Endothelial cell of umbilical vein (primary cell): ENCODE measurements at regions not wholly inside any gene's neighbourhood (a gene's known extent, or its start where the extent isn't known, plus 50 kb on each side); places are given as distances from the start of the nearest gene placed in this dataset.

Source experiments
- BruUV-seq: library from RNA; stranded (reverse); fragments of 400-500 nt; replicated peaks from 2 replicates; lab custom pipeline; 2021; lab: Mats Ljungman, UMichigan
- CTCF ChIA-PET: fragments of 300-600, 350-600 bp; sonication (Branson Sonifier 250); formaldehyde crosslinking; loops from one replicate; lab custom pipeline; 2021; ENCODE audit warnings: antibody characterized with exemption, inconsistent platforms; lab: Charles Lee
- POLR2A ChIA-PET: fragments of 300-600, 350-600 bp; sonication (Branson Sonifier 250); formaldehyde crosslinking; loops from one replicate; lab custom pipeline; 2021; ENCODE audit warnings: antibody characterized with exemption, inconsistent platforms; lab: Charles Lee
- DNase-seq: peaks from one replicate; pipeline ENCODE4 v3.0.0-alpha.2; 2011; ENCODE audit warnings: low read depth, low spot score
- FAIRE-seq: peaks from 2 replicates; lab custom pipeline; 2011; peaks lifted over from hg19 to GRCh38; lab: Jason Lieb, UNC
- H2AFZ ChIP-seq: 2 replicates; pipeline ENCODE4 v1.6.0; 2012; ENCODE audit warnings: low read depth, low read length, control low read depth, inconsistent platforms
- H3K27ac ChIP-seq: 2 replicates; pipeline ENCODE4 v1.5.1; 2011; ENCODE audit warnings: low read depth, mild to moderate bottlenecking, control low read depth, low read length, moderate library complexity; ENCODE audit not compliant: insufficient read depth
- H3K27me3 ChIP-seq, 2 experiments: 2 replicates each; pipeline versions ENCODE4 v1.6.0 to v1.6.1; 2011; ENCODE audit warnings: low read length in 2 of 2, mixed read lengths in 1 of 2; ENCODE audit not compliant: control insufficient read depth in 2 of 2, insufficient read depth in 2 of 2
- H3K36me3 ChIP-seq, 2 experiments: 2 replicates in 1 of 2; 3 replicates in 1 of 2; pipeline ENCODE4 v1.5.1; 2011; ENCODE audit warnings: low read length in 2 of 2, mild to moderate bottlenecking in 1 of 2, moderate library complexity in 1 of 2; ENCODE audit not compliant: control insufficient read depth in 2 of 2, insufficient read depth in 2 of 2; ENCODE audit errors: extremely low read depth in 1 of 2
- H3K4me1 ChIP-seq: 3 replicates; pipeline ENCODE4 v1.5.1; 2011; ENCODE audit warnings: mild to moderate bottlenecking, low read length; ENCODE audit not compliant: control insufficient read depth, insufficient read depth; ENCODE audit errors: extremely low read depth
- H3K4me2 ChIP-seq: 2 replicates; pipeline ENCODE4 v1.6.1; 2011; ENCODE audit warnings: low read length, control low read depth, mixed read lengths; ENCODE audit not compliant: insufficient read depth
- H3K4me3 ChIP-seq, 3 experiments: fragments of 200-600 bp in 1 of 3; sonication (generic), shearing (Covaris generic) in 1 of 3; replicated peaks in 1 of 3; 2 replicates each; pipeline ENCODE4 v1.5.1; 2011 to 2016; ENCODE audit warnings: control low read depth in 3 of 3, low read length in 3 of 3, mild to moderate bottlenecking in 2 of 3, inconsistent platforms in 1 of 3, low read depth in 1 of 3, moderate library complexity in 1 of 3; ENCODE audit not compliant: insufficient read depth in 1 of 3
- H3K79me2 ChIP-seq: 2 replicates; pipeline ENCODE4 v1.6.0; 2012; ENCODE audit warnings: low read length, inconsistent platforms; ENCODE audit not compliant: control insufficient read depth, insufficient read depth
- H3K9ac ChIP-seq: replicated peaks from 2 replicates; pipeline ENCODE3; 2011; ENCODE audit warnings: low read length, control low read depth; ENCODE audit not compliant: insufficient read depth; ENCODE audit errors: extremely low read depth
- H3K9me1 ChIP-seq: replicated peaks from 3 replicates; pipeline ENCODE4 v1.6.0; 2011; ENCODE audit warnings: mild to moderate bottlenecking, low read length; ENCODE audit not compliant: control insufficient read depth, insufficient read depth; ENCODE audit errors: extremely low read depth
- H3K9me3 ChIP-seq: replicated peaks from 2 replicates; pipeline ENCODE4 v1.5.1; 2012; ENCODE audit warnings: low read length, inconsistent platforms; ENCODE audit not compliant: control insufficient read depth, insufficient read depth
- H4K20me1 ChIP-seq: replicated peaks from 2 replicates; pipeline ENCODE3; 2011; ENCODE audit warnings: mild to moderate bottlenecking, low read length; ENCODE audit not compliant: control insufficient read depth, insufficient read depth; ENCODE audit errors: extremely low read depth
- CTCF ChIP-seq, 2 donors: IDR thresholded peaks; 1 replicate in 1 of 2; 2 replicates in 1 of 2; pipeline ENCODE4 v1.5.1; 2011; ENCODE audit warnings: low read length in 2 of 2, mild to moderate bottlenecking in 2 of 2, moderate library complexity in 2 of 2, control low read depth in 1 of 2, inconsistent platforms in 1 of 2, low read depth in 1 of 2; ENCODE audit not compliant: insufficient read depth in 1 of 2; ENCODE audit errors: extremely low read depth in 1 of 2
- EZH2 ChIP-seq: IDR thresholded peaks from 2 replicates; pipeline ENCODE4 v1.6.1; 2012; ENCODE audit warnings: borderline replicate concordance, low read depth, mild to moderate bottlenecking, moderate library complexity, low read length, inconsistent platforms; ENCODE audit not compliant: severe bottlenecking
- FOS ChIP-seq: IDR thresholded peaks from 2 replicates; pipeline ENCODE4 v1.6.1; 2011; ENCODE audit warnings: mild to moderate bottlenecking, low read length, moderate library complexity, borderline replicate concordance; ENCODE audit not compliant: insufficient read depth
- GATA2 ChIP-seq: IDR thresholded peaks from 2 replicates; pipeline ENCODE4 v1.7.0; 2011; ENCODE audit warnings: low read depth, mild to moderate bottlenecking, moderate library complexity, mixed read lengths, low read length; ENCODE audit not compliant: insufficient read length, insufficient read depth
- JUN ChIP-seq: IDR thresholded peaks from 2 replicates; pipeline ENCODE4 v1.6.1; 2011; ENCODE audit warnings: borderline replicate concordance, low read depth; ENCODE audit not compliant: insufficient read length, insufficient read depth
- MAX ChIP-seq: IDR thresholded peaks from 2 replicates; pipeline ENCODE4 v1.6.1; 2011; ENCODE audit not compliant: insufficient read depth, insufficient read length
- MYC ChIP-seq: IDR thresholded peaks from one replicate; pipeline ENCODE4 v1.6.1; 2011; ENCODE audit warnings: mild to moderate bottlenecking, low read depth, low read length
- POLR2A ChIP-seq: IDR thresholded peaks from 2 replicates; pipeline ENCODE4 v1.6.1; 2012; ENCODE audit warnings: low read depth, mild to moderate bottlenecking, control low read depth, low read length
- POLR2AphosphoS5 ChIP-seq: IDR thresholded peaks from 2 replicates; pipeline ENCODE4 v1.6.1; 2012; ENCODE audit warnings: low read depth, mild to moderate bottlenecking, control low read depth, low read length, moderate library complexity; ENCODE audit not compliant: insufficient read depth
- dilution Hi-C: fragments of 300-500 bp; cut with MboI; formaldehyde crosslinking; loops from one replicate; pipeline ENCODE4 v1.15.0; 2019; ENCODE audit warnings: low sequenced_read_pairs; ENCODE audit not compliant: extremely low pct_ligation_motif_present
- intact Hi-C: fragments of 100-400 bp; cut with micrococcal nuclease; formaldehyde crosslinking; loops from one replicate; pipeline ENCODE4 v1.10.0; 2022

GRCh38 chr10:64867501-64867962 lies 1346.3 kb downstream of the REEP3 start:
- H3K79me2 ChIP-seq, result no peaks in the 10 kb centered on the region
- no peaks in the 10 kb centered on the region for H3K27me3 ChIP-seq
- dilution Hi-C loops, result no loop called here
- intact Hi-C loops, result no loop called here
- POLR2A ChIA-PET, result no interaction called here
- peak overlapping the region; percentile 86 for H2AFZ ChIP-seq
- peaks cover 20% of the 10 kb centered on the region for H3K4me1 ChIP-seq
- H3K27ac ChIP-seq, result no peak overlapping the region
- no peak for FAIRE-seq
- no peaks in the 10 kb centered on the region for H3K36me3 ChIP-seq
- H3K9me1 ChIP-seq, result no peaks in the 10 kb centered on the region
- no peak overlapping the region for H3K9ac ChIP-seq
- H3K4me3 ChIP-seq, result no peak overlapping the region
- TF ChIP-seq MAX, result peak; percentile 11
- no peak for TF ChIP-seq POLR2AphosphoS5
- DNase-seq, result peak; percentile 87
- H3K9me3 ChIP-seq, result no peaks in the 10 kb centered on the region
- CTCF ChIA-PET, result no interaction called here
- no peak overlapping the region for H3K4me2 ChIP-seq
- BruUV-seq, result no TSS peak
- no peaks in the 10 kb centered on the region for H4K20me1 ChIP-seq

- intact Hi-C loops, result loop anchor here (2.0 to 10.0 kb wide), 2 partner anchors 138 to 468 kb away; no protein-coding TSS in a partner anchor
- Histone ChIP-seq H3K4me2 (peak overlapping the region; percentile 66), H3K36me3 (no peaks in the 10 kb centered on the region), H3K27ac (peak overlapping the region; percentile 69), H3K9me1 (no peaks in the 10 kb centered on the region), H3K9ac (peak overlapping the region; percentile 43), H3K79me2 (no peaks in the 10 kb centered on the region), H3K27me3 (no peaks in the 10 kb centered on the region), H3K4me3 (peak overlapping the region in 1 of 3 experiments; percentile 16), H3K4me1 (peaks cover 30% of the 10 kb centered on the region), H2AFZ (no peak overlapping the region), H4K20me1 (no peaks in the 10 kb centered on the region), H3K9me3 (no peaks in the 10 kb centered on the region)
- no peak for TF ChIP-seq MYC
- TF ChIP-seq FOS, result peak; percentile 84
- peak; percentile 62 for TF ChIP-seq GATA2
- no peak for TF ChIP-seq POLR2A
- TF ChIP-seq CTCF (IDR thresholded peaks at IDR 0.05; ENCODE audit: extremely low read depth in 1 of 2, insufficient read depth in 1 of 2, low read depth in 1 of 2, low read length in 2 of 2), result no peak
- TF ChIP-seq POLR2AphosphoS5, result peak; percentile 39
- TF ChIP-seq MAX, result no peak
- TF ChIP-seq JUN, result peak; percentile 77
- no peak for TF ChIP-seq EZH2
- CTCF ChIA-PET, result interaction anchor here (0.9 to 1.6 kb wide), 4 partner anchors 11 to 468 kb away, joined by 3 read pairs; no protein-coding TSS in a partner anchor
- FAIRE-seq (peak; percentile 67), DNase-seq (peak; percentile 58)
- POLR2A ChIA-PET, result no interaction called here
- BruUV-seq, result no TSS peak
- dilution Hi-C loops, result no loop called here
Observed at GRCh38 chr10:64873088-64873487, 1351.9 kb downstream of the REEP3 start.
